ENCODE measurements at regions not wholly inside any gene's neighbourhood (a gene's known extent, or its start where the extent isn't known, plus 50 kb on each side); places are given as distances from the start of the nearest gene placed in this dataset.

DNA sequence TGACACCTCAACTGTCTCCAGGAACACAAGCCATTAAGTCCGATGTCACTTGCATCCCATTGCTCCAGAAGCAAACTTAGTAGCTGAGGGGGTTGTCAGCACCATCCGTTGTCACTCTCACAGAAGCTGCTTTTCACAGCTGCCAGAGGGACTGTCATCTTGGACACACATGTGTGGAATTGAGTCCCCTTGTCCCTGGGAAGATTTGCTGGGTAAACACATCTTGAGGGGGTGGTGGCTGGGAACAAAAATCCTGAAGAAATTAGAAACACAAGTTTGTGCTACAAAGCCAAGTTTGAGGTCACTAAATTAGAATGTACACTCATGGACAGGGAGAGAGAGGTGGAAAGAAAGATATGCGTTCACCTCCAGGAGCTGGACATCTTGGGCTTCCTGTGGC, 55.2 kb upstream of the ADRA1B start:
- H3K36me3 ChIP-seq = no peaks in the 10 kb centered on the region
- no peak for DNase-seq
- TF ChIP-seq, protein P1, sequence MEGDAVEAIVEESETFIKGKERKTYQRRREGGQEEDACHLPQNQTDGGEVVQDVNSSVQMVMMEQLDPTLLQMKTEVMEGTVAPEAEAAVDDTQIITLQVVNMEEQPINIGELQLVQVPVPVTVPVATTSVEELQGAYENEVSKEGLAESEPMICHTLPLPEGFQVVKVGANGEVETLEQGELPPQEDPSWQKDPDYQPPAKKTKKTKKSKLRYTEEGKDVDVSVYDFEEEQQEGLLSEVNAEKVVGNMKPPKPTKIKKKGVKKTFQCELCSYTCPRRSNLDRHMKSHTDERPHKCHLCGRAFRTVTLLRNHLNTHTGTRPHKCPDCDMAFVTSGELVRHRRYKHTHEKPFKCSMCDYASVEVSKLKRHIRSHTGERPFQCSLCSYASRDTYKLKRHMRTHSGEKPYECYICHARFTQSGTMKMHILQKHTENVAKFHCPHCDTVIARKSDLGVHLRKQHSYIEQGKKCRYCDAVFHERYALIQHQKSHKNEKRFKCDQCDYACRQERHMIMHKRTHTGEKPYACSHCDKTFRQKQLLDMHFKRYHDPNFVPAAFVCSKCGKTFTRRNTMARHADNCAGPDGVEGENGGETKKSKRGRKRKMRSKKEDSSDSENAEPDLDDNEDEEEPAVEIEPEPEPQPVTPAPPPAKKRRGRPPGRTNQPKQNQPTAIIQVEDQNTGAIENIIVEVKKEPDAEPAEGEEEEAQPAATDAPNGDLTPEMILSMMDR (IDR thresholded peaks at IDR 0.05) = no peak
- ATAC-seq = peak in 4 of 8 donors; percentile 24 to 41 (median 28)
- peaks cover 0 to 4% (median 0%) of the 10 kb centered on the region in 9 donors for H3K4me1 ChIP-seq
- H3K9me3 ChIP-seq = no peaks in the 10 kb centered on the region
- peak overlapping the region in 2 of 10 donors; percentile 9 to 21 for H3K27ac ChIP-seq
- no peak overlapping the region for H3K4me3 ChIP-seq
- peaks cover 0 to 7% (median 5%) of the 10 kb centered on the region in 7 donors for H3K27me3 ChIP-seq
- WGBS, 2 donors = 23 to 33% methylated on average over 3 of the region's 3 CpGs
- intact Hi-C loops (cut with DNase I) = no loop called here

DNA sequence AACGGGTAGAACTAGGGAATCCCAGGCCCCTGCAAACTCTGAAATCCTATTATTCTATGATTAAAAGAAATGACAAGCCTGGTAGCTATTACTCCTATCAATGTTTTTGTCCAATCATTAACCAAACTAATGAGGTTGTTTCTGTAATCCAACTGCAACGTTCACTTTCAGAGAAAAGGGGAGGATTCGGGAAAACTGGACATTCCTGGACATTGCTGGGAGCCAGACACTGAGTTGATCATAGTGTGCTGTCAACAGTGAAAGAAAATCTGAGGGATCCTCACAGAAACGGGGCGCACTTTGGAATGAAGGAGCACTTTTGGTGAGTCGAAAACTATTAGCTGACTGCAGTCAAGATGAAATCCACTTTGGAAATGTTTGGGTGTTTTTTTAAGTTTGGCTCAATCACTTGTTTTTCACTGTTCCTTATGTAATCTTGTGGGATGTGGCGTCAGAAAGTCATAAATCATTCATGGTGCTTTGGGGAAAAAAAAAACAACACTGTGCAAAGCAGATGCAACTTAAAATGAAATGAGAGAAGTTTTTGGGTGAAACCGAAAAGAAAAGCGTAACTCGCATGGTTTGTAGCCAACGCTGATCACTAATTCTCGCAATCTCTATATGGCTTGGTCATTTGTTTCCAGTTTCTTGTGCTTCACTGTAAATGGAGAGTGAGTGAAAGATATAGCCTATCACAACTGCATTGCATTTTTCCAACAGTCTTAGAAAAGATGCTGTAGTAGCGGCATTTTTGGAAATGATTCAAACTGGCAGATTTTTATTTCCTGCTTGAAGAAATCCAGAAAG, 51.2 kb upstream of the ADRA1B start:
- TF ChIP-seq, protein P1 (IDR thresholded peaks at IDR 0.05) = no peak
- intact Hi-C loops (cut with DNase I) = loop anchor here in 1 of 10 donors (5.0 kb wide), 1 partner anchor 757 kb away; no protein-coding TSS in a partner anchor
- Histone ChIP-seq H3K9me3 (no peaks in the 10 kb centered on the region), H3K4me3 (peak overlapping the region in 9 of 10 donors; percentile 1 to 45 (median 29)), H3K27ac (peak overlapping the region in 4 of 10 donors; percentile 1 to 48 (median 28)), H3K4me1 (peaks cover 0 to 4% (median 0%) of the 10 kb centered on the region in 9 donors), H3K36me3 (no peaks in the 10 kb centered on the region), H3K27me3 (peaks cover 0 to 7% (median 5%) of the 10 kb centered on the region in 7 donors)
- 59 to 66% methylated on average over 13 of the region's 13 CpGs for WGBS, 2 donors
- ATAC-seq (peak in 5 of 8 donors; percentile 16 to 55 (median 37)), DNase-seq (no peak)

DNA sequence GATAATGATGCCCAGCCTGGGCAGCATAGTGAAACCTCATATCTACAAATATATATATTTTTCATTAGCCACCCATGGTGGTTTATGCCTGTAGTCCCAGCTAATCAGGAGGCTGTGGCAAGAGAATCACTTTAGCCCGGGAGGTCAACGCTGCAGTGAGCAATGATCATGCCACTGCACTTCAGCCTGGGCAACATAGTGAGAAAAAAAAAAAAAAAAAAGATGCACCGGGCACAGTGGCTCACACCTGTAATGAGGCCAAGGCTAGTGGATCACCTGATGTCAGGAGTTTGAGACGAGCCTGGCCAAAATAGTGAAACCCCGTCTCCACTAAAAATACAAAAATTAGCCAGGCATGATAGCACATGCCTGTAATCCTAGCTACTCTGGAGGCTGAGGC, 50.2 kb upstream of the ADRA1B start:
- DNase-seq = no peak
- 86 to 93% methylated on average over 5 of the region's 5 CpGs for WGBS, 2 donors
- Histone ChIP-seq H3K27me3 (peaks cover 0 to 7% (median 2%) of the 10 kb centered on the region in 7 donors), H3K4me3 (peak overlapping the region in 3 of 10 donors; percentile 40 to 45 (median 44)), H3K4me1 (peaks cover 0 to 4% (median 0%) of the 10 kb centered on the region in 9 donors), H3K36me3 (no peaks in the 10 kb centered on the region), H3K9me3 (no peaks in the 10 kb centered on the region), H3K27ac (no peak overlapping the region)
- intact Hi-C loops (cut with DNase I) = loop anchor here in 1 of 10 donors (5.0 kb wide), 1 partner anchor 756 kb away; no protein-coding TSS in a partner anchor
- no peak for ATAC-seq
- TF ChIP-seq, protein P1 (IDR thresholded peaks at IDR 0.05) = no peak

Measured in heart right ventricle (tissue), 16 donors.